Left ventricle myocardium inferior (tissue), 1 donor: ENCODE measurements at regions not wholly inside any gene's neighbourhood (a gene's known extent, or its start where the extent isn't known, plus 50 kb on each side); places are given as distances from the start of the nearest gene placed in this dataset.

Source experiments
- DNase-seq: peaks from one replicate; pipeline ENCODE4 v3.0.0-alpha.2; 2020
- H3K27ac ChIP-seq: fragments of 200-600 bp; replicated peaks from 2 replicates; pipeline ENCODE4 v1.8.0; 2021
- H3K27me3 ChIP-seq: fragments of 200-600 bp; 2 replicates; pipeline ENCODE4 v1.8.0; 2021; ENCODE audit warnings: low read depth
- H3K36me3 ChIP-seq: fragments of 200-600 bp; 2 replicates; pipeline ENCODE4 v1.8.0; 2021
- H3K4me1 ChIP-seq: fragments of 200-600 bp; 2 replicates; pipeline ENCODE4 v1.8.0; 2021
- H3K4me3 ChIP-seq: fragments of 200-600 bp; 2 replicates; pipeline ENCODE4 v1.8.0; 2021; ENCODE audit warnings: mild to moderate bottlenecking, moderate library complexity
- H3K9me3 ChIP-seq: fragments of 200-600 bp; replicated peaks from 2 replicates; pipeline ENCODE4 v1.8.0; 2021
- intact Hi-C: fragments of 100-400 bp; cut with micrococcal nuclease; formaldehyde crosslinking; loops from one replicate; pipeline ENCODE4 v1.11.0; 2022
- TF ChIP-seq, protein P1 (sequence below): fragments of 200-600 bp; IDR thresholded peaks from 2 replicates; pipeline ENCODE4 v1.8.0; 2021; ENCODE audit warnings: antibody characterized with exemption, mild to moderate bottlenecking, borderline replicate concordance
- donor health status: DM: no; HTN: yes; CAD: no; lungs with severe emphysema.

DNA sequence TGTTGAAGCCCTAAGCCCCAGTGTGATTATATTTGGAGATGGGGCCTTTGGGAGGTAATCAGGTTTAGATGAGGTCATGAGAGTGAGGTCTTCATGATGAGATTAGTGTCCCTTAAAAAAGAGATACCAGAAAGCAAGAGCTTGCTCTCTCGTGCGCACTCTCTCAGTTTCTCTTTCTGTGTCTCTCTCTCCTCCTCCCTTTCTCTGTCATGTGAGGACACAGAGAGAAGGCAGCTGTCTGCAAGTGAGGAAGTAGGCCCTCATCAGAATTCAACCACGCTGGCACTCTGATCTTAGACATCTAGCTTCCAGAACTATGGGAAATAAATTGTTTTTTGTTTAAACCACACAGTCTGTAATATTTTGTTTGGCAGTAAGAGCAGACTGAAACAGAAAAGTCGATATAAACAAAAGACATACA is 180.5 kb downstream of the IBTK start:
- no peak for DNase-seq
- Histone ChIP-seq H3K27ac (peak overlapping the region; percentile 44), H3K4me1 (peaks cover 13% of the 10 kb centered on the region), H3K36me3 (no peaks in the 10 kb centered on the region), H3K9me3 (no peaks in the 10 kb centered on the region), H3K4me3 (peak overlapping the region; percentile 15), H3K27me3 (no peaks in the 10 kb centered on the region)
- TF ChIP-seq, protein P1, sequence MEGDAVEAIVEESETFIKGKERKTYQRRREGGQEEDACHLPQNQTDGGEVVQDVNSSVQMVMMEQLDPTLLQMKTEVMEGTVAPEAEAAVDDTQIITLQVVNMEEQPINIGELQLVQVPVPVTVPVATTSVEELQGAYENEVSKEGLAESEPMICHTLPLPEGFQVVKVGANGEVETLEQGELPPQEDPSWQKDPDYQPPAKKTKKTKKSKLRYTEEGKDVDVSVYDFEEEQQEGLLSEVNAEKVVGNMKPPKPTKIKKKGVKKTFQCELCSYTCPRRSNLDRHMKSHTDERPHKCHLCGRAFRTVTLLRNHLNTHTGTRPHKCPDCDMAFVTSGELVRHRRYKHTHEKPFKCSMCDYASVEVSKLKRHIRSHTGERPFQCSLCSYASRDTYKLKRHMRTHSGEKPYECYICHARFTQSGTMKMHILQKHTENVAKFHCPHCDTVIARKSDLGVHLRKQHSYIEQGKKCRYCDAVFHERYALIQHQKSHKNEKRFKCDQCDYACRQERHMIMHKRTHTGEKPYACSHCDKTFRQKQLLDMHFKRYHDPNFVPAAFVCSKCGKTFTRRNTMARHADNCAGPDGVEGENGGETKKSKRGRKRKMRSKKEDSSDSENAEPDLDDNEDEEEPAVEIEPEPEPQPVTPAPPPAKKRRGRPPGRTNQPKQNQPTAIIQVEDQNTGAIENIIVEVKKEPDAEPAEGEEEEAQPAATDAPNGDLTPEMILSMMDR = no peak
- intact Hi-C loops = no loop called here

DNA sequence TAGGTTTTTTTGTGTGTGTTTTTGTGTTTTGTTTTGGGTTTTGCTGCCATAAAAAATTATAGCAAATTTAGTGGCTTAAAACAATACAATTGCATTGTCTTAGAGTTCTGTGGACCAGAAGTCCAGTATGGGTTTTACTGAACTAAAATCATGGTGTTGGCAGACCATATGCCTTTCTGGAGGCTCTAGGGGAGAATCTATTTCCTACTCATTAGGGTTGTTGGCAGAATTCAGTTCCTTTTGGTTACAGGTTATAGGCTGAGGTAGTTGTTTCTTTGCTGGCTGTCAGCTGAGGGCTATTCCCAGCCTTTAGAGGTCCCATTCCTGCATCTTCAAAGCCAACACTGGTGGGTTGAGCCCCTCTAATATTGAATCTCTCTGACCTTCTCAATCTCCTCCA is 181.3 kb downstream of the IBTK start:
- no peak for DNase-seq
- H3K27ac ChIP-seq = no peak overlapping the region
- H3K4me1 ChIP-seq = peaks cover 13% of the 10 kb centered on the region
- H3K9me3 ChIP-seq = no peaks in the 10 kb centered on the region
- H3K27me3 ChIP-seq = no peaks in the 10 kb centered on the region
- H3K4me3 ChIP-seq = no peak overlapping the region
- H3K36me3 ChIP-seq = no peaks in the 10 kb centered on the region
- TF ChIP-seq, protein P1 = no peak
- intact Hi-C loops = no loop called here

DNA sequence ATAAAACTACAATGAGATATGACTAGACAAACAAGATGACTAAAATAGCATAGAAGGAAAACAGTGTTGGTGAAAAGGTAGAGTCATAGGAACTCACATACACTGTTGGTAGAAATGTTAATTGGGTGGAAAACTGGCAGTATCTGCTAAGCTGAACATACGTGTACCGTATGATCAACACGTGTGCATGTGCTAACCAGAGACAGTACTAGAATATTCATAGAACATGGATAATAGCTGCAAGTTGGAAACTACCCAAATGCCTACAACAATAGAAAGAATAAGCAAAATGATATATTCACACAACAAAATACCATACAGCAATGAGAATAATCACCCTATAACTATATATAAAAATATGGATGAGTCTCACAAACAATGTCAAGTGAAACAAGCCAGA is 184.0 kb downstream of the IBTK start:
- no peaks in the 10 kb centered on the region for H3K9me3 ChIP-seq
- intact Hi-C loops = no loop called here
- DNase-seq = no peak
- H3K27me3 ChIP-seq = no peaks in the 10 kb centered on the region
- H3K4me3 ChIP-seq = no peak overlapping the region
- no peaks in the 10 kb centered on the region for H3K36me3 ChIP-seq
- no peak overlapping the region for H3K27ac ChIP-seq
- TF ChIP-seq, protein P1 = no peak
- peaks cover 13% of the 10 kb centered on the region for H3K4me1 ChIP-seq

DNA sequence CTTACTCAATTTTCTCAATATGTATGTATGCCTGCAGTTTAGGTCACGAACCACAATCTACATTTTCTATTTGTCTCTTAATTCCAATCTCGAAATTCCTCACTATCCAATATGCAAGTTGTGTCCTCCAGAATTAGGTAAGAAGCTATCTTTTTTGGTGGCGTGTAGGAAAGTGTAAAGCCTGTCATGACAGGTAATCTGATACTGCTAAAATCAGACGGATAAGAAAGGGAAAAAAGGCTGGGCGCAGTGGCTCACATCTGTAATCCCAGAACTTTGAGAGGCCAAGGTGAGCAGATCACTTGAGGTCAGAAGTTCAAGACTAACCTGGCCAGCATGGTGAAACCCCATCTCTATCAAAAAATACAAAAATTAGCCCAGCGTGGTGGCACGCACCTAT is 185.3 kb downstream of the IBTK start:
- Histone ChIP-seq H3K4me1 (peaks cover 21% of the 10 kb centered on the region), H3K36me3 (no peaks in the 10 kb centered on the region), H3K9me3 (no peaks in the 10 kb centered on the region), H3K27me3 (no peaks in the 10 kb centered on the region), H3K4me3 (no peak overlapping the region), H3K27ac (no peak overlapping the region)
- TF ChIP-seq, protein P1 = no peak
- intact Hi-C loops = no loop called here
- no peak for DNase-seq

DNA sequence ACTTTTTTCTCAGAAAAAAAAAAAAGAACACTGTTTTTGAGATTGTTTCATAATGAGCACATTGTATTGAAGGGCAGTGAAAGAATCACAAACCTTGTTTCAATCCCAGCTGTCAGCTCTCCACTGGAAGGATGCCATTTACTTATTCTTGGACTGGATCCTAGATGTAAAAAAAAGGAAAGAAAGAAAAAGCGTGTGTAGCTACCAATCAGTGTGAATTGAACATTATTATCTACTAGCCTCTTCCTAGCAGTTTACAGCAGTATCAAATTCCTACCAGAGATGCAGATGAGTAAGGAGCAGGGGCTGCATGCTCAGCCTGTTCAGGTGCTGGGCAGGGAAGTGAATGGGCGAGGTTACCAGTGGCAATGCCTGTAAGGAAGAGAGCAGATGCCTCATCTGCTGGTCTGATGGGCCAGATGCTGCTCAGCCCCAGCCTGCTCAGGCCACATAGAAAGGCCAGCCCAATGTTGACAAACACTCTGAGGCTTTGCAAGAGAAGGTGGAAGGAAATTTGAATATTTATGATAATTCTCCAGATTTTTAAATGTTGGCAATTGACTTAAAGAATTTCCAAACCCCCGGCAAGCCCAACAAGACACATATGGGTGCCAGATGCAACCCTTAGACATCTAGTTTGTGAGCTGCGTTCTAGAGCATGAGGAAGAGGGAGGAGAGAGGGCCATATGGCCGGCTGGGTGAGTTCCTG is 189.5 kb downstream of the IBTK start:
- DNase-seq = no peak
- H3K27ac ChIP-seq = peak overlapping the region; percentile 40
- no peaks in the 10 kb centered on the region for H3K27me3 ChIP-seq
- H3K4me1 ChIP-seq = peaks cover 15% of the 10 kb centered on the region
- intact Hi-C loops = no loop called here
- H3K36me3 ChIP-seq = no peaks in the 10 kb centered on the region
- TF ChIP-seq, protein P1 = no peak
- no peak overlapping the region for H3K4me3 ChIP-seq
- no peaks in the 10 kb centered on the region for H3K9me3 ChIP-seq
